T-helper 1 cell (primary cell): ENCODE measurements at regions not wholly inside any gene's neighbourhood (a gene's known extent, or its start where the extent isn't known, plus 50 kb on each side); places are given as distances from the start of the nearest gene placed in this dataset.
"Not testable (repeated sequence)": the region's sequence is repeated elsewhere in the genome, so short reads cannot be mapped to it uniquely, and the experiment has no call there.

Experiments
- DNase-seq, 5 donors: peaks; one replicate each; pipeline ENCODE4 v3.0.0-alpha.2; 2012 to 2020

DNA sequence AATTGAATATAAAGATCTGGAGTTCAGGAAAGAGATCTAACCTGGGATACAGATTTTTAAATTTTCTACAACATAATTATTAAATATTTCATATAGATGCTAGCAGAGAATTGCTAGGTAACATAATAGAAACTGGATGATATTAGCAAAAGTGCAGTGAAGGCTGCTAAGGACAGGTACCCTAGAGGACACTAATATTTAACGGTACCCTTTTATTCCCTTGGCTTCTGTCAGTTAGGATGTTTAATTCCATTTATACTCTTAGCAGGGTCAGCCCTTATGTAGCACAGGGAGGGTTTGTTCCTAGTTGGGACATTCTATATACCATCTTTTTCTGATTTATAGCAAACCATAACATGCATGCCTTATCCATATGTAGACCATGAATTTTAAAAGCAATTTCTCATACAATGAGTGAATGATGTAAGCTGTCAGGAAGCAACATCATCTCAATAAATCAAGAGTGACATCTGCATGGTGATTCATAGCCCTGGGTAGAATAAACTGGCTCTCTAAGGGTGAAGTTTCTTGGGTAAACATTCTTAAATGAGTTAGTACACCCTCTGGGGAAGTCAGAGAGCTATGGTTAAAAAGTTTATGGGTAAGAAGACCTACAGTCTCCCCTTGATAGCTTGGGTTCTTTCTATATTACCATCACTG is 404.4 kb upstream of the MGAT4C start:
- DNase-seq: no peak

GRCh38 chr12:86659985-86660384 is 403.8 kb upstream of the MGAT4C start:
- no peak for DNase-seq

- DNase-seq: no peak
Measured at GRCh38 chr12:86658303-86658702, 402.1 kb upstream of the MGAT4C start.

GRCh38 chr12:86647800-86648199 is 391.6 kb upstream of the MGAT4C start:
- DNase-seq: no peak

DNA sequence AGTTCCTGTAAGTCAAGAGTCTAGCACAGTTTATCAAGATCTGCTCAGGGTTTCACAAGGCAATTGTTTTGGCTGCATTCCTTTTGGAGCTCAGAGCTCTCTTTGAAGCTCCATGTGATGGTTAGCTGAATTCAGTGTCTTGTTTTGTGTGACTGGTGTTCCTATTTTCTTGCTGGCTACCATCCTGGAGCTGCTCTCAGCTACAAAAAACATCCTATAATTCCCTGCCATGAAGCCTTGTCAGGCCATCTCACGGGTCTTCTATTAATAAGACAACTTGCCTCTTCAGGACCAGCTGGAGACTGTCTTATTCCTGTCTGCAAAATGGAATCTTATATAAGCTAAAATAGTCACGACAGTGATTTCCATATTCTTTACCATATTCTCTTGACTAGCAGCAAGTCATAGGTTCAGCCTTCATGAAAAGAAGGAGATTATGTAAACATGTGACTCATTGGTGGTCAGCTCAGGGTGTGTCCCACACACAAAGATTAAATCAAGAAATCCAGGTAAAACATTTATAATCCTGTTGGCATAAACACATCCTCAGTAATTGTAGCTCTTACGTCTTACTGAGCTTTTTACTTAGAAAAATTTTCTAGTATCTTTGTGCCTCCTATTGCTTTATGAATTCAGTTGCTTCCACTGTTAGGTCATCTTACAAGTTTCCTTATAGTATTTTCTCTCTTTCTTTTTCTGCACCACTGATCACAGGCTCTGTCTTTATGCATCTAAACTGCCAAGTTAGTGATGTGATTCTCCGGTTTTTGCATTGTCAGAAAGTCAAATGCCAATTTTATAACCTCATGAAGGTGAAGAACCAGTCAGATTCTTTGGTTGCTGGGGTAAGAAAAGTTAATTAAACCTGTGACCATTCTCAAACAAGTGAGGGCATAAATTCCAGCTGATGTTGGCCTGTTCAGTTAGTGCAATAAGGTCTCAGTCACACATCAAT is 378.5 kb upstream of the MGAT4C start:
- no peak for DNase-seq

DNA sequence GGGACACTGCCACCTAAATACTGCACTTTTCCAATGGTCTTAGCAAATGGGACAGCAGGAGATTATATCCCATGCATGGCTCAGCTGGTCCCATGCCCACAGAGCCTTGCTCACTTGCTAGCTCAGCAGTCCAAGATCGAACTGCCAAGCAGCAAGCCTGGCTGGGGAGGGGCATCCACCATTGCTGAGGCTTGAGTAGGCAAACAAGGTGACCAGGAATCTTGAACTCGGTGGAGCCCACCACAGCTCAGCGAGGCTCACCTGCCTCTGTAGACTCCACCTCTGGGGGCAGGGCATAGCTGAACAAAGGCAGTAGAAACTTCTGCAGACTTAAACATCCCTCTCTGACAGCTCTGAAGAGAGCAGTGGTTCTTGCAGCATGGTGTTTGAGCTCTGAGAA is 370.8 kb upstream of the MGAT4C start:
- no peak for DNase-seq

DNA sequence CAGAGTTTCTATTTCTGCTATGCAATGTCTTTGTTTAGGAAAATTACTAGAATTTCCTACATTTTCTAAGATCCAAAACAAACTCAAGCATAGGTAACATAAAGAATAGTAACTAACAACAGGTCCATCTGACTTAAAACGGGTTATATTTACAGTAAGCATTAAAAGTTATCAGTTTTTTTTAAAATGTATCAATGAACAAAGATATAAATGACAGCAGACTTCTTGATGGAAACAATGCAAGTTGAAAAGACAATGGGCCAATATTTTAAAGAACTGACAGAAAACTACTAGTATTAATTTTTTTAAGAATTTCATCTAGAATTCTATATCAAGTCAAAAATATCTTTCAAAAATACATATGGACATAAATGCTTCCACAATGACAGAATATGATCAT is 367.1 kb upstream of the MGAT4C start:
- no peak for DNase-seq

GRCh38 chr12:86621957-86622356 is 365.8 kb upstream of the MGAT4C start:
- DNase-seq: no peak

GRCh38 chr12:86613311-86613710 is 357.1 kb upstream of the MGAT4C start:
- no peak for DNase-seq

GRCh38 chr12:86608638-86609037 is 352.4 kb upstream of the MGAT4C start:
- no peak for DNase-seq

- DNase-seq: no peak
Measured at GRCh38 chr12:86601550-86602308, 345.5 kb upstream of the MGAT4C start.

- no peak for DNase-seq
Measured at GRCh38 chr12:86600664-86601231, 344.6 kb upstream of the MGAT4C start.

DNA sequence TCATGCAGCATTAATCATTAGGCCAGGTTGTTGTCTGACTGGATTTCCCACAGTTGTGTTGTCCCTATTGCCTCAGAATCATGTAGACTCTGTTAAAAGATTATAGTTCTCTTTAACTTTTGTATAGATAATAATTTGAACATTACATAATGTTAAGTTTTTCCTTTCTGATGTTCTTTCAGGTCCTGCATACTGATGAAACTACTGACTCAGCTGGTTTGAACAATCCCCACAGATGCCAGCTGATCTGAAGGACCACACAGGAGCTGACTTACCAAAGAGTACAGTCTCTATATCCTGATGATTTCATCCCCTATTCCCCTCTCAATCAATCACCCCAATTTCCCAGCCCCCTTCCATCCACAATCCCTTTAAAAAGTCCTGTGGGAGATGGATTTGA is 341.2 kb upstream of the MGAT4C start:
- DNase-seq: no peak

DNA sequence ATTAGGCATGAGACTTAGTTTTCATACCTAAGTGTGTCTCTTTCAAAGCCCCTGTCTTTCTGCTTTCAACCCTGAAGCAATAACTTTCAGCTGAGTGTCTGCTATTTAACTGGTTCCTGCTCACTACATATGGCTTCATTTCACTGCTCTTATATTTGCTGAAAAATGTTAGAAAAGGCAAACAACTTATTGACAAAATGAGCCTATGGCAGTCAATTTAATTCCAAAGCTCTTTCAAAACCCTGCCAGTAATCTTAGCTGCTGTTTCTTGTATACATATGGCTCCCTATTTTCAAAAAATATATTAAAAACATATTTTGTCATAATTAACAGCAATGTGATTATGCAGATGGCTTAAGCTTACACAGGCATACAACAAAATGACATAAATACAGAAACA is 334.1 kb upstream of the MGAT4C start:
- DNase-seq: no peak

DNA sequence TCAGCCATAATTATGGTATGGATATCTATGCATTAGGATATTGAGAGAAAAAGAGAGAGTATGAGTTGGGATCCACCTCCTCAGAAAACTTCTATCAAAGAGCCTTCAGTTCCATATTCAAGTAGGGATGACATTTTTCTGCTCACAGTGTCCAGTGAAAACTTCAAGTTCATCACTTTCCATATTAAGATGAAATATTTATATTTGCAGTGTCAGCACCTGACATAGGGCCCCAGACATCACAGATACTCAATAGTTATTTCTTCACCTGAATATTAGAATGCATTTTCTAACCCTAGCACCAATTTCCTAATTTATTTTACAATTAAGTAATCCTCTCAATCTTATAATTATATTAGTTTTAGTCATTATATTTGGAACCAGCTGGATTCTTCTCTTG is 318.0 kb upstream of the MGAT4C start:
- no peak for DNase-seq

DNA sequence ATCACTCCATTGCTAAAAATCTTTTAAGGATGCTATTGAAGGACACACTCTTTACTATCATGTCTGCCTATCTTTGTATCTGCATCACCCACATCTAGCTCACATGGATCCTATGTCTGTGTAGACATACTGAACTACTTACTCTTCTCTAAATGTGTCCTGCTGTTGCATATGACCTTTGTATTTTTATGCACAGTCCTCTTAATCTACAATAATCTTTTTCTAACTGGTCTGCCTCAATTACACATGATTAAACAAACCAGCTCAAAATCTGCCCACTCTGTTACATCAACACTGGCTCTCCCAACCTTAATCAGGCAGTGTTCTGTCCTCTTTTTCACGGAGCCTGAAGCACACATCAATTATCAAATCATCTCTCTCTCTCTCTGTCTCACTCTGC is 316.3 kb upstream of the MGAT4C start:
- no peak for DNase-seq

DNA sequence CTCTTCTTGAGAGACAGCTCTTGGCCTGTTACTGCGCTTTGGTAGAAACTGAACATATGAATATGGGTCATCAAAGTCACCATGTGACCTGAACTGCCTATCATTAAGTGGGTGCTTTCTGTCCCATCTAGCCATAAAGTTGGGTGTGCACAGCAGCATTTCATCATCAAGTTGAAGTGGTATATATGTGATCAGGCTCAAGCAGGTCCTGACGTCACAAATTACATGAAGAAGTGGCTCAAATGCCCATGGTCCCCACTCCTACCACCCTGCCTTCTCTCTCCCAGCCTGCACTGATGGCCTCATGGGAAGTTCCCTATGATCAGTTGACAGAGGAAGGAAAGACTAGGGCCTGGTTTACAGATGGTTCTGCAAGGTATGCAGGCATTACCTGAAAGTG is 308.8 kb upstream of the MGAT4C start:
- DNase-seq: no peak

- DNase-seq: not testable (repeated sequence)
Measured at GRCh38 chr12:86555491-86555890, 299.3 kb upstream of the MGAT4C start.

GRCh38 chr12:86551146-86551571 is 295.0 kb upstream of the MGAT4C start:
- no peak for DNase-seq

DNA sequence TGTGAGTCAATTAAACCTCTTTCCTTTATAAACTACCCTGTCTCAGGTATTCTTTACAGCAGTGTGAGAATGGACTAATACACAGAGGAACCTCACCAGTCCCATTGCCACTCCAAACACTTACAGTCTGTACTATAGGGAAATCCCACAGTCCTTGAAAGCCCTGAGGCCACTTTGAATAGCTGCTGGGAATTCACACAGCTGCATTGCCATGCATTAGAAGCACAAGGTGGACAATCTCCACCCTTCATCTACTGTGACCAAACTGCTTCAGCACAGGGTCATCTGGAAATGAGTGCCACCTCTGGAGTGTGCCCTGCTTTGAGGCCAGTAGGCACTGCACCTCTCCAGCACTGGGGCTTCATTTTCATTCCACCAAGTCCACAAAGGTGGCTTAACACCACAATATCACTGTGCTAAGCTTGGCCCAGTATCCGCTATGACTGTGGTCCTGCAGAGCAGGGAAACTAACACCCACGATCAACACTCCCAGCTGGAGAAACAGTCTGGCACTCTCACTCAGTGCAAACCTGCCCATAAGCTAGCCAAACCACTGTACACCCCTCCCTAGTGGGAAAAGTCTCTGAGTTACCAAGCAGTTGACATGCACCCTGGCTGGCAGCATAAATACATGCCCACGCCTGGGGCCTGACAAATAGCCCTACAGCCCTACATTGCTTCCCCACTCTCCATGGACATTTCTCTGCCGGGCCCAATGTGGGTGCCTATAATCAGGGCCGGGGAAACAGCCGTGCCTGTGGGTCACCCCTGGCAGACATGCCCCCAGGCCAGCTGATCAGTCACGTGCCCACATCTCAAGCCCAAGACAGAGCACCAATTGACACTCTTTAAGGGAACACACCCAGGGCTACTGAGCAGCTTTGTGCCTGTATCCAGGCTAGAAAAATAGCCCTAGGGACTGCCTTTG is 294.3 kb upstream of the MGAT4C start:
- DNase-seq: no peak

- no peak for DNase-seq
Measured at GRCh38 chr12:86543716-86544115, 287.5 kb upstream of the MGAT4C start.
